NCI-H748 treated with DMSO at 0.1 percent for 48 hours (cell line): ENCODE measurements at regions not wholly inside any gene's neighbourhood (a gene's known extent, or its start where the extent isn't known, plus 50 kb on each side); places are given as distances from the start of the nearest gene placed in this dataset.

ENCODE experiments used
- DNase-seq: peaks from one replicate; lab custom pipeline; 2025; lab: John Stamatoyannopoulos, UW

- DNase-seq: no peak
These were observed 780.2 kb upstream of the TBX3 start for GRCh38 chr12:115464111-115464581.

- DNase-seq: no peak
These were observed 777.4 kb upstream of the TBX3 start for GRCh38 chr12:115461401-115461800.

- no peak for DNase-seq
These were observed 773.8 kb upstream of the TBX3 start for GRCh38 chr12:115457798-115458197.

GRCh38 chr12:115456946-115457689 lies 773.1 kb upstream of the TBX3 start:
- peak; percentile 27 for DNase-seq

DNA sequence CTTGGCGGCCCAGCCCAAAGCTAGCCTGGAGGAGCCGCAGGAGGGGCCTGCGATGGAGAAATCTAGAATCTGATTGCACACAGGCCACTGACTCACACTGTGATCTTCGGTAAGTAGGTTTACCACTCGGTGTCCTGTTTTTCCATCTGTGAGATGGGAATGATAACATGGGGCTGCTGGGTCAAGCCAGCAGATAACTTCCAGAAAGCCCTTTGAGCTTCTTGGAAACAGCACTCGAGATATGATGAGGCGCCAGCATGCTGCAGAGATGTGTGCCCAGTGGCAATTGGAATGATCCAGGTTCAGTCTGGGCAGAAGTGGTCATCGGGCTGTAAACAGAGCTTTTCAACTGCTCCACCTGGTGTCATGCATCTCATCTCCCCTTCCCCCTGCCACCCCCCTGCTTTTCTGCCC lies 771.3 kb upstream of the TBX3 start:
- no peak for DNase-seq

DNA sequence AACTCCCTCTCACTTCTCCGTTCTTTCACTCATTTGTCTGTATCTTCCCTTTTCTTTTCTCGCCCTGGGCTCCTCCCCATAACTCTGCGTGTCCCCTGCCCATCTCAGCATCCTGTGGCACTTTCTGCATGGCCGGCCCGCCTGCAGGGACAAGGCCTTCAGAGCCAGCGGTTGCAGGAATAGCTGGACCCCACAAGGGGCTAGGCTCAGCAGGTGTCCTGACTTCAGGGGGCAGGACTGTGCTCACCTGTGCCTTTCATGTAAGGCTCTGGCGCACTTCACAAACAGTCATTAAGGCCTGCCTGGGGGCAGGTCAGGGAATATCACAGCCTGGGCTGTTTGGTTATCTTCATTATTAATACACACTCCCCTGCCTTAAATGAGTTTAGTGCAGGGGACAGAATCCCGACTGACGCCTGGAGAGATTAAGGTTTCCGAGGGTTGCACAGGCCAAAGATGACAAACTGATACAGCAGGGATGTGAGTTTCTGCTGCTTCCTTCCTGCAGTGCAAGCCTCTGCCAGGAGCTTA lies 768.8 kb upstream of the TBX3 start:
- peak; percentile 60 for DNase-seq

- DNase-seq: peak; percentile 75
These were observed 768.1 kb upstream of the TBX3 start for GRCh38 chr12:115451780-115452736.

DNA sequence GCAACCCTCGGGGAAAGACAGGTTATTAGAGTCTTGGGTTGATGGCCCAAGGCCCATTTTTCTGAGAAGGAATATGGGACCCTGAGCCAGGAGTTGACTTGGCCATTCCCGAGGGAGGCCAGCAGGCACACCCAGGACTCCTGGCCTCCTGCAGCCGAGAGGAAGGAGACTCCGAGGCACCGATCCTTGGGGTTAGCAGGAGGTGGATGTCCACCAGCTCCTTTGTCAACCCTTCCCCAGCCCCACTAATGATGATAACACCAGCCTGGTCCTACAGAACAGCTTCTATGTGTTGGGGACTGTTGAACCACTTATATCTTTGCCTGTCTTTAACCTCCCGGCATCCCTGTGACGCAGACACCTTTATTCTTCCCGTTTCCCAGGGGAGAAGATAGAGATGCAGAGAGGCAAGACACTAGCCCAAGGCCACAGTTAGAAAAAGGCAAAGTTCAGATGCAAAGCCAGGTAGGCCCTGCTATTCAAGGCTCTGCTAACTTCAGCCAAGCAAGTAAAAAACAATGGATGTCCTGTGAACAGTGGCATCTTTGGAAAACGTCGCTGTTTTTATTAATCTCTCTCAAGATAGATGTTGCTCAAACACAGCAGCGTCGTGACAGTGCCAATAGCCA lies 767.3 kb upstream of the TBX3 start:
- no peak for DNase-seq

DNA sequence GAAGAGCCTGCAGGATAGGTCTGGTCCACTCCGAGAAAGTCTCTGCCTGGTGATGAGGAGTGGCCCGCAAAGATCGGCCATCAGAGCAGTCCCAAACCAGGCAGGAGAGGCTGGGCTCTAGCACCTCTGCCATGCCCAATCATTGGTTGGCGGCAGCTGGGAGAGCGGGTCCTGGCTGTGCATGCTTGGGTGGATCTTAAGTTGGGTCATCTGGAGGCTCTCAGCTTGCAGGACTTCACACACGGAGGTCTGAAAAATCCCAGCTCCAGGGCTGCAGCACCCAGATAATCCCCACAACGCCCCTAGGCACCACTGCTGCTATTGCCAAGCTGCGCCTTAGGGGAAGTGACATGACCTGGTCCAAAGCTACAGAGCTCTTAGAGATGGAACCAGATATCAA lies 766.7 kb upstream of the TBX3 start:
- no peak for DNase-seq

GRCh38 chr12:115450017-115450416 lies 766.0 kb upstream of the TBX3 start:
- DNase-seq: no peak

DNA sequence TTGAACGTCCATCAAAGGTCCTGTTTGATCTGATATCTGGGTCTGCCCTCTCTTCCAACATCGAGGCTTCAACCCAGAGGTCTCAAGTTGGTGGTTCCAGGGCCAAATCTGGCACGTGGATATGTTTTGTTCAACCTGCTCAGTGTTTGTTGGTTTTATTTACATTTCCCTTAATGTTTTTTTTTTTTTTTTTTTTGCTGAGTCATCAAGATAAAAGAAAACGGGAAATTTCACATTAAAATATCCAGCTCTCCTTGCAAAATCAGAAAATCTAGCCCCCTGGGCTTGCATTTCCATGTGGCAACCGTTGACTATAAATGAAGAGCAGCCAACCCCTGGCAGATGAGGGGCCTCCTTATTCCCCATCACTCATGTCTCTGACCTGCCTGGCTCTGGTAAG lies 765.6 kb upstream of the TBX3 start:
- no peak for DNase-seq

DNA sequence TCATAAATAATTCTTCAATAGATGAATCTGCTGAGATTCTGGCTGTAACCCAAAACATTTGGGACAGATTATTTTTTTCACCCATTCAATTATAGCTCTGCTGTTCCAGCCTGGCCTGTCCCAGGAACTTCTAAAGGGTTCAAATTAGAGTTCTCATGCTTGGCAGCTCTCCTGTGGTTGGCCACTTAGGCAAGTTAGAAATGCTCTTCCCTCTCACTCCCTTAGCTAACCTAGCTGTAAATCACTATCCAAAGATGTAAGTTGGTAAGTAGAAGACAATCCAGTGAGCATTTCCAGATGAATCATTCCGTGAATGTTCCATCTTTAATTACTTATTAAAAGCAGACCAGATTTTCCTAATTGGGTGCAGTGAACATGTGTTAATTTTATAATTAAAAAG lies 760.4 kb upstream of the TBX3 start:
- no peak for DNase-seq

DNA sequence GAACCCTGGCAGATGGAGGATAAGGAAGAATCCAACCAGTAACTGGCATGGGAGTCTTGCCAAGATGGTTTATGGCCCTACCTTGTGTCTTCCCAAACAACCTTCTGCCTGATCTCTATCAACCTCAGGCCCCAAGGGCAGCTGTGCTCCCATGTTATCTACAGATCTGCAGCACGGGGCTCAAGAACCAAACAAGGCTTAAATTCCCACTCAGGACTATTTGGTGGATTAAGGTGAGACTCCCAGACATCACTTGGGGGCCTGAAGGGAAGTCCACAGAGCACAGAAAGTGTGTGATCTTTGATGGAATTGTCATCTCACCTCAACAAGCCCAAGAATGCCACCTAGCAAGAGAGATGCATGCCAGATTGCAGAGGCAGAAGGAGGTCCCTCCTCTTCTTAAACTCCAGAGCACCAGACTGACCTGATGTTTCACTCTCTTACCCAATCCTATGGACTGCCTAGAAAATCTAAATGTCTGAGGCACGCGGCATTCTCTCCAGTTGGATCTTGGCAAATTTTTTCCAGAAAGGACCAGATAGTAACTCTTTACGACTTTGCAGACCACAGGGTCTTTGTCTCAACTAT lies 759.5 kb upstream of the TBX3 start:
- no peak for DNase-seq

- DNase-seq: no peak
These were observed 756.5 kb upstream of the TBX3 start for GRCh38 chr12:115440438-115440837.

DNA sequence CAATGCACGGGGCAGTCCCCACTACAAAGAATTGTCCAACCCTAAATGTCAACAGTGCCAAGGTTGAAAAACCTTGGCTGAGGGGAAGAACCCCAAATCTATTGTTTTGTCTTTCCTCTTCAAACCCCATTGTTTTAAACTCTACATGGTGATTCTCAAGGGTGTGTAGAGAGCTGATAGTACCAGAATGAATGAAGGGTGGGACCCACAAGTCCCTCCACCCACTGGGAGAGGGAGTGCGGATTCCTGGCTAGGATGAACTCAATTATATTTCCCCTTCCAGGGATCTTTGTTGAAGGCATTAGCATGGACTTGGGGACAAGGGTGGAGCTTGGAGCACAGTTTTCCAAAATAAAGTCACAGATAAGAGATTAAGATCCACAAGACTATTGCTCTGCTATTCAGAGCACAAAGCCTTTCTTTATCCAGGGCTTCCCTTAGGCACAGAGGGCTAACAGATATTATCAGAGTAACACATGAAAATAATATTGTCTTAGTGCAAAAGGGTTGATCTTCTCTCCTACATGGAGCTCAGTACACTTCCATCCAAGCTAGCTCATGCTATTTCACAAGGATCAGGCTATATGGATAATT lies 755.1 kb upstream of the TBX3 start:
- no peak for DNase-seq

DNA sequence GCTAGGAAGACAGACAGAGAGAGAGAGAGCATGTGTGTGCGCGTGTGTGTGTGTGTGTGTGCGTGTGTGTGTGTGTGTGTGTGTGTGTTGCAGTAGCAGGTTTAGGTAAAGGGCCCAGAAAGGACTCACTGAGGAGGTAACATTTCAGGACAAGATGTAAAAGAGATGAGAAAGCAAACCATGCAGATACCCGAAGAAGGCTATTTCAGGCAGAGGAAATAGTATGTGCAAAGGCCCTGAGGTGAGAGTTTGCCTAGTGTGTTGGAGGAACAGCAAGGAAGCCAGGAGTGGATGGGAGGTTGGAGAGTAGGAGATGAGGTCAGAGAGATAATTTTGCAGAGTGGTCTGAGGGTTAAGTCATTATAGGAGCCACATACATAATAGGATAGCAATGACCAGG lies 754.3 kb upstream of the TBX3 start:
- DNase-seq: no peak

DNA sequence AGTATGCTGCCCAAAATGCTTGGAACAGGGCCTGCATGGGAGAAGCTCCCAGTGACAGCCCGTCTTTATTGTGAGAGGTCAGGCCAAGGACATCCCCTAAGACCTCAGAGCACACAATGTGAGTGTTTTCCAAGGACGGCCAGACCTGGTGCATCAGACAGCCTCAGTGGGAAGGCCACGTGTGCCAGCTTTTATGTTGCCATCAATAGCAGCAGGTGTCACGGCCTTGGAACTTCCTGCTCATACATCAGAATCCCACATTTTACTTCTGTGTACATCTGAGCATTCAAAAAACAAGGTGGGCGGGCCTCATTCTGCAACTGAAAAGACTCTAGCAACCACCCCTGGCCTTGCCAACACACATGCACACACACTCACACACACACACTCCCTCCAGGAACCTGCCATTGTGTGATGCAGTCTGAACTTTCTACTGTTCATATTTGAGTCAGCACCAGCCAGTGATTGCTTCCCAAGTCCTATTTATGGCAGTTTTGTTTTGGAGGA lies 753.1 kb upstream of the TBX3 start:
- peak; percentile 21 for DNase-seq

DNA sequence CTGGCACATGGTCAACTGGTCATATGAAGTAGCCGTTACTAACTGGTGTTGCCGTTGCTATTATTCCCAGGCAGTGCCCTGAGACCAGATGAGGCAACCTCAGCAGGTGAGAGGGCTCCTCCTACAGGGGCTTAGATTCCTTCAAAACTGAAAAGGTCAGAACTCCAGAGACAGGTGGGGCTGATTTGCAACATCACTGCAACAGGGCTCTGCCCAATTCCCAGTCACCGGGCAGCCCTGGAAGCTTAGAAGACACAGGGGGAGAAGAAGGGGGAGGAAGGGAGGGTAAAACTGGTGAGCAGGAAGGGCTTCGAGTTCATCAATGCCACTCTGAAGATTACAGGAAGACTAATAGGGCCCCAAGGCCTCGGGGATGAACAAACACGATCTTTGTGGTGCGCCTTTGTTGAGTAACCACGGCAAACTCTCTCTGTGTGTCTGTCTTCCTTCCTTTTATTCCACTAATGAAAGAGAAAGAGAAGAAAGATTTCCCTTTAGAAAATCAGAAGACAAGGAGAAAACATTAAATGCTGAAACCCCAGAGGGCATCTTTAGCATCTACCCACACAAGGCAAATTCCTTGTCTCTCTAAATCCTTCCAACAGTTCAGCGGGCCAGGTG lies 749.1 kb upstream of the TBX3 start:
- DNase-seq: no peak

- no peak for DNase-seq
These were observed 746.7 kb upstream of the TBX3 start for GRCh38 chr12:115430636-115431035.

DNA sequence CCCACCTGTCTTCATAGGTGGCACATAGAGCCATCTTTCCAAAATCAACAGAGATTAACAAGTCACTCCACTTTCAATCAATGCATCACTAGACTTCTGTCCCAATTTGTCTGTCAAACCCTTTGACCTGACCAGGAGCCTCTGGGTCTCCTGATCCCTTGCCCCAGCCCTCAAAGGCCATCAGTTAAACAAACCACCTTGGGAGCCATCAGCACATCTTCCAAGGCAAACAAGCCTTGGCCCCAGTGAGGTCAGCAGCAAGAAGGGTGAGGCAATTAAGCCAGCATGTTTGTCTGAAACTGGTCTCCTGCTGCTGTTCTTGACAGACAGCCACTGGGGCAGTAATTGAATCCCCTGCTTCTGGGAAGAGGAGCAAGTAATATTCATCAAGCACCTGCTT lies 742.8 kb upstream of the TBX3 start:
- DNase-seq: no peak

DNA sequence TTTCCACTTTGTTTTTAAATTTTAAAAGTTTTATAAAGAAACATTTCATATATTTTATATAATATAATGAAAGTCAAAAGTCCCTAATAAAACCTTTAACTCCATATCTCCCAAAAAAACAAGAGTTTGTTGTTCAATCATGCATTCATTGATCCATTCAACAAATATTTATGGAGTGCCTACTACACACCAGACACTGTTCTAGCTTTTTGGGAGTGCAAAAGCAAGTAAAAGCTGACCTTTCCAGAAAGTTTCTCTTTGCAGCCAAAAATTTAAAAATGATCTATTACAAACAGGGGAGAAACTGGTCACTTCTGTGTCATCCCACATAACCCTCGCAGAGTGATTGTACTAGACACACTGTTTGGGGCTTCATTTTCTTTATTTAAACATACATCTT lies 740.0 kb upstream of the TBX3 start:
- DNase-seq: no peak
